MCF 10A (cell line): ENCODE measurements at regions not wholly inside any gene's neighbourhood (a gene's known extent, or its start where the extent isn't known, plus 50 kb on each side); places are given as distances from the start of the nearest gene placed in this dataset.

ENCODE experiments used
- BruUV-seq: library from RNA; stranded (reverse); fragments of 400-500 nt; replicated peaks from 2 replicates; lab custom pipeline; 2021; lab: Mats Ljungman, UMichigan
- CTCF ChIA-PET: fragments of 300-600 bp; sonication (Branson Sonifier 250); formaldehyde crosslinking; extraction: SDS; loops from one replicate; lab custom pipeline; 2021; ENCODE audit warnings: antibody characterized with exemption, inconsistent platforms; lab: Yijun Ruan, JAX
- POLR2A ChIA-PET: fragments of 300-600, 350-650 bp; sonication (Branson Sonifier 250); formaldehyde crosslinking; extraction: SDS; loops from one replicate; lab custom pipeline; 2020; ENCODE audit warnings: antibody characterized with exemption, inconsistent platforms; lab: Yijun Ruan, JAX
- DNase-seq: peaks from one replicate; pipeline ENCODE4 v3.0.0-alpha.2; 2018; ENCODE audit not compliant: unreplicated experiment
- H3K27ac Mint-ChIP-seq: one replicate; pipeline ENCODE4 v1.8.0; 2022; ENCODE audit warnings: mild to moderate bottlenecking, low read depth, mixed read lengths; ENCODE audit not compliant: unreplicated experiment
- H3K27me3 Mint-ChIP-seq: one replicate; pipeline ENCODE4 v1.8.0; 2022; ENCODE audit warnings: mixed read lengths; ENCODE audit not compliant: insufficient read depth, unreplicated experiment
- H3K36me3 Mint-ChIP-seq: one replicate; pipeline ENCODE4 v1.8.0; 2022; ENCODE audit warnings: mild to moderate bottlenecking, moderate library complexity, mixed read lengths; ENCODE audit not compliant: insufficient read depth, unreplicated experiment
- H3K4me1 Mint-ChIP-seq: one replicate; pipeline ENCODE4 v1.8.0; 2022; ENCODE audit warnings: mixed read lengths; ENCODE audit not compliant: insufficient read depth, unreplicated experiment
- H3K4me3 Mint-ChIP-seq: one replicate; pipeline ENCODE4 v1.8.0; 2022; ENCODE audit warnings: mild to moderate bottlenecking, moderate library complexity, mixed read lengths; ENCODE audit not compliant: unreplicated experiment
- H3K9me3 Mint-ChIP-seq: one replicate; pipeline ENCODE4 v1.8.0; 2022; ENCODE audit warnings: mixed read lengths; ENCODE audit not compliant: unreplicated experiment
- intact Hi-C: fragments of 100-400 bp; cut with micrococcal nuclease; formaldehyde crosslinking; loops from 2 replicates; pipeline ENCODE4 v1.14.1; 2022
- TF ChIP-seq, protein P1 (sequence below): fragments of 200-600 bp; IDR thresholded peaks from one replicate; pipeline ENCODE4 v1.8.0; 2022; ENCODE audit warnings: antibody characterized with exemption, mild to moderate bottlenecking; ENCODE audit not compliant: unreplicated experiment

DNA sequence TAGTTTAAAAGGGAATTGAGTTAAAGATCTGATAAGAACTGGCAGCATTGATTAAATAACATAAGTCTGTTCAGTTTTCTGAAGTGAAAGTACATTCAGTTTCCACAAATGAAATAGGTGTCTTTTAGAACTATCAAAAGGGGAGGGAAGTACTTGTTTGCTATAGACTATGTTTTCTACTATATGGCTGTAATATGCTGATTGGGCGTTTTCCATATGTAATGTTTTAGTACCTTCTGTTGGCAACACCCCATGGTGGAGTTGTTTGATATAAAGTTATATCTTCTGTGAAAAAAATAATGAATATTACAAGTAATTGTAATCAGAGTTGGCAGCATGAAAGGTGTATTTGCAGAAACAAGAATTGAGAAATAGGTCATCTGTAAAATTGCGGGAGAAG, 237.6 kb downstream of the JRKL start:
- no peaks in the 10 kb centered on the region for H3K36me3 Mint-ChIP-seq
- peaks cover 12% of the 10 kb centered on the region for H3K27me3 Mint-ChIP-seq
- BruUV-seq: no TSS peak
- DNase-seq: no peak
- no peak overlapping the region for H3K27ac Mint-ChIP-seq
- H3K4me3 Mint-ChIP-seq: no peak overlapping the region
- TF ChIP-seq, protein P1, sequence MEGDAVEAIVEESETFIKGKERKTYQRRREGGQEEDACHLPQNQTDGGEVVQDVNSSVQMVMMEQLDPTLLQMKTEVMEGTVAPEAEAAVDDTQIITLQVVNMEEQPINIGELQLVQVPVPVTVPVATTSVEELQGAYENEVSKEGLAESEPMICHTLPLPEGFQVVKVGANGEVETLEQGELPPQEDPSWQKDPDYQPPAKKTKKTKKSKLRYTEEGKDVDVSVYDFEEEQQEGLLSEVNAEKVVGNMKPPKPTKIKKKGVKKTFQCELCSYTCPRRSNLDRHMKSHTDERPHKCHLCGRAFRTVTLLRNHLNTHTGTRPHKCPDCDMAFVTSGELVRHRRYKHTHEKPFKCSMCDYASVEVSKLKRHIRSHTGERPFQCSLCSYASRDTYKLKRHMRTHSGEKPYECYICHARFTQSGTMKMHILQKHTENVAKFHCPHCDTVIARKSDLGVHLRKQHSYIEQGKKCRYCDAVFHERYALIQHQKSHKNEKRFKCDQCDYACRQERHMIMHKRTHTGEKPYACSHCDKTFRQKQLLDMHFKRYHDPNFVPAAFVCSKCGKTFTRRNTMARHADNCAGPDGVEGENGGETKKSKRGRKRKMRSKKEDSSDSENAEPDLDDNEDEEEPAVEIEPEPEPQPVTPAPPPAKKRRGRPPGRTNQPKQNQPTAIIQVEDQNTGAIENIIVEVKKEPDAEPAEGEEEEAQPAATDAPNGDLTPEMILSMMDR: no peak
- H3K4me1 Mint-ChIP-seq: no peaks in the 10 kb centered on the region
- H3K9me3 Mint-ChIP-seq: peaks cover 12% of the 10 kb centered on the region
- ChIA-PET CTCF (no interaction called here), POLR2A (no interaction called here)
- intact Hi-C loops: no loop called here

DNA sequence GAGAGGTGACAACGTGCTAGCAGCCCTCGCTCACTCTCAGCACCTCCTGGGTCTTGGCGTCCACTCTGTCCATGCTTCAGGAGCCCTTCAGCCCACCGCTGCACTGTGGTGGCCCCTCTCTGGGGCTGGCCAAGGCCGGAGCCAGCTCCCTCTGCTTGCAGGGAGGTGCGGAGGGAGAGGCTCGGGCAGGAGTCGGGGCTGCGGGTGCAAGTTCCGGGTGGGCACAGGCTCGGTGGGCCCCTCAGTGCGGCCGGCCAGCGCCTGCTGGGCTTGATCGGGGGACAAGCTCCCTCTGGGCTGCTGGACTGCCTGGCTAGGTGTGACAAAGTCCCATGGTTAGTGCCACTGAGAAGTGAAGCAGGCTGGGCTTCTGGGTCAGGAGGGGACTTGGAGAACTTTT, 245.8 kb downstream of the JRKL start:
- BruUV-seq: no TSS peak
- intact Hi-C loops: no loop called here
- TF ChIP-seq, protein P1: no peak
- DNase-seq: no peak
- peaks cover 5% of the 10 kb centered on the region for H3K27me3 Mint-ChIP-seq
- no peak overlapping the region for H3K4me3 Mint-ChIP-seq
- H3K4me1 Mint-ChIP-seq: no peaks in the 10 kb centered on the region
- no peaks in the 10 kb centered on the region for H3K36me3 Mint-ChIP-seq
- ChIA-PET POLR2A (no interaction called here), CTCF (interaction anchor here (0.5 kb wide), 1 partner anchor 208 kb away, joined by 3 read pairs; no protein-coding TSS in a partner anchor)
- H3K27ac Mint-ChIP-seq: no peak overlapping the region
- H3K9me3 Mint-ChIP-seq: no peaks in the 10 kb centered on the region

DNA sequence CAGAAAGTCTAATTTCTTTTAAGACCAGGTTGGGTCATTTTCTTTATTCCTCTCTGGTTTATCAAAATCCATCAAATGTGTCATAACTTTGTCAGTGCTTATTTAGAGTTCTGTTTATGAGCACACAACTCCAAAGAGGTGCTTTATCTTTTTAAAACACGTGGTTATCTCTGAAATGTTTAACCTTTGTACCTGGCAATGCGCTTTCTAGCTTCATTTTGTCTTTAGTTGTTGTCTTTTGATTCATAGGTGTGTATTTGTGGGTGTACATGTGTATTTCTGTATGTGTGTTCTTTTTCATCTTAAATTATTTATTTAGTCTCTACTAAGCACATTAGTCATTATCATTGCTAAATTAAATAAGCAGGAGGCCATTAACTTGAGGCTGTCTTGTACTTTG, 251.4 kb downstream of the JRKL start:
- no peaks in the 10 kb centered on the region for H3K4me1 Mint-ChIP-seq
- no peak for DNase-seq
- no peak overlapping the region for H3K4me3 Mint-ChIP-seq
- H3K27me3 Mint-ChIP-seq: peaks cover 11% of the 10 kb centered on the region
- H3K27ac Mint-ChIP-seq: no peak overlapping the region
- no peaks in the 10 kb centered on the region for H3K9me3 Mint-ChIP-seq
- ChIA-PET CTCF (interaction anchor here (1.1 kb wide), 1 partner anchor 177 kb away, joined by 3 read pairs; no protein-coding TSS in a partner anchor), POLR2A (no interaction called here)
- TF ChIP-seq, protein P1: no peak
- BruUV-seq: no TSS peak
- no peaks in the 10 kb centered on the region for H3K36me3 Mint-ChIP-seq
- intact Hi-C loops: no loop called here

DNA sequence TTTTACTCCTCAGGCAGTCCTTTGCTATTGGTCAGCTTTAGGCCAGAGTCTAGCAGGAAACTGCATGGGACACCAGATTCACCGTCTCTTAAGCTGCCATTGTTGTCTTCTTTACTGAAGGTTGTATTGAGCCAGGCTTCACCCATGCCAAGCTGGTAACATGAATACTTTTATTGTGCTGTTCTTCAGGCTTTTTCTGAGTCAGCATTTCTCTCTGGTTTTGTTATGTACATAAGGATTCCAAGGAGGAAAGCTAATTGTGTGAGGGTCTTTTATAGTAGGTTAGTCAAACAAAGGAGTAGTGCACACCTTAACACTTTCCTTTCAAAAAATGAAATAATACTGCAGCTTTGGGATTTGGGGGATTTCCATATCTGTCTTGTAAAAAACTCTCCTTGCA, 252.8 kb downstream of the JRKL start:
- Mint-ChIP-seq H3K36me3 (no peaks in the 10 kb centered on the region), H3K27me3 (peaks cover 25% of the 10 kb centered on the region), H3K27ac (no peak overlapping the region), H3K4me1 (no peaks in the 10 kb centered on the region), H3K4me3 (no peak overlapping the region), H3K9me3 (no peaks in the 10 kb centered on the region)
- ChIA-PET CTCF (no interaction called here), POLR2A (no interaction called here)
- intact Hi-C loops: no loop called here
- TF ChIP-seq, protein P1: no peak
- DNase-seq: no peak
- no TSS peak for BruUV-seq
